H1 (cell line): ENCODE measurements at regions not wholly inside any gene's neighbourhood (a gene's known extent, or its start where the extent isn't known, plus 50 kb on each side); places are given as distances from the start of the nearest gene placed in this dataset.

ENCODE experiments used
- CTCF ChIA-PET: fragments of 300-600 bp; sonication (Branson Sonifier 250); formaldehyde crosslinking; loops from one replicate; lab custom pipeline; 2021; ENCODE audit not compliant: partially characterized antibody; lab: Charles Lee
- POLR2A ChIA-PET: fragments of 300-600 bp; sonication (Branson Sonifier 250); formaldehyde crosslinking; loops from one replicate; lab custom pipeline; 2021; ENCODE audit warnings: inconsistent platforms; ENCODE audit not compliant: partially characterized antibody; lab: Charles Lee
- DNase-seq, 2 experiments: peaks; one replicate each; pipeline versions ENCODE4 v3.0.0 to v3.0.0-alpha.2; 2010 to 2022; ENCODE audit warnings: low spot score in 2 of 2, low read depth in 1 of 2, mixed read lengths in 1 of 2
- FAIRE-seq: peaks from 2 replicates; lab custom pipeline; 2011; peaks lifted over from hg19 to GRCh38; lab: Jason Lieb, UNC
- H2AFZ ChIP-seq: 2 replicates; pipeline ENCODE4 v1.8.1; 2012; ENCODE audit warnings: low read length, inconsistent platforms
- H2AK5ac ChIP-seq: 2 replicates; pipeline ENCODE4 v1.6.1; 2013; ENCODE audit warnings: low read depth, low read length
- H2BK120ac ChIP-seq: replicated peaks from 2 replicates; pipeline ENCODE3; 2013; ENCODE audit warnings: low read depth, low read length, inconsistent platforms
- H2BK12ac ChIP-seq: 2 replicates; pipeline ENCODE4 v1.6.1; 2013; ENCODE audit warnings: low read depth, low read length
- H2BK15ac ChIP-seq: 2 replicates; pipeline ENCODE4 v1.6.1; 2013; ENCODE audit warnings: low read length
- H2BK20ac ChIP-seq: 2 replicates; pipeline ENCODE4 v1.6.1; 2013; ENCODE audit warnings: low read length
- H2BK5ac ChIP-seq: 2 replicates; pipeline ENCODE4 v1.6.1; 2013; ENCODE audit warnings: low read depth, low read length
- H3K14ac ChIP-seq: 2 replicates; pipeline ENCODE4 v1.6.1; 2013; ENCODE audit warnings: inconsistent platforms; ENCODE audit not compliant: insufficient read length
- H3K18ac ChIP-seq: 2 replicates; pipeline ENCODE4 v1.6.1; 2013; ENCODE audit warnings: low read length; ENCODE audit errors: extremely low read depth
- H3K23ac ChIP-seq: 2 replicates; pipeline ENCODE4 v1.6.1; 2013; ENCODE audit warnings: inconsistent platforms; ENCODE audit not compliant: insufficient read length
- H3K23me2 ChIP-seq: 2 replicates; pipeline ENCODE4 v1.6.1; 2013; ENCODE audit warnings: low read depth, low read length
- H3K27ac ChIP-seq: 2 replicates; pipeline ENCODE4 v1.6.1; 2011; ENCODE audit warnings: low read depth, low read length, inconsistent platforms
- H3K27me3 ChIP-seq, 4 experiments: replicated peaks in 1 of 4; 1 replicate in 1 of 4; 2 replicates in 3 of 4; pipeline versions ENCODE4 v1.6.1 to v1.8.1; 2011 to 2013; ENCODE audit warnings: low read length in 3 of 4, mild to moderate bottlenecking in 3 of 4, inconsistent platforms in 2 of 4, mixed read lengths in 2 of 4, moderate library complexity in 1 of 4; ENCODE audit not compliant: control insufficient read depth in 3 of 4, insufficient read depth in 3 of 4; ENCODE audit errors: extremely low read depth in 1 of 4
- H3K36me3 ChIP-seq, 4 experiments: 2 replicates each; pipeline versions ENCODE4 v1.6.1 to v1.8.1; 2011 to 2013; ENCODE audit warnings: mild to moderate bottlenecking in 4 of 4, low read length in 3 of 4, moderate library complexity in 2 of 4, control low read depth in 1 of 4, inconsistent platforms in 1 of 4; ENCODE audit not compliant: insufficient read depth in 4 of 4, control insufficient read depth in 2 of 4
- H3K4ac ChIP-seq: replicated peaks from 2 replicates; pipeline ENCODE3; 2013; ENCODE audit warnings: low read length, low read depth, mixed read lengths, inconsistent platforms; ENCODE audit not compliant: insufficient read length
- H3K4me1 ChIP-seq, 4 experiments: replicated peaks in 1 of 4; 1 replicate in 1 of 4; 2 replicates in 3 of 4; pipeline versions ENCODE4 v1.6.1 to v1.8.1; 2011 to 2013; ENCODE audit warnings: low read length in 3 of 4, inconsistent platforms in 2 of 4, mixed read lengths in 1 of 4; ENCODE audit not compliant: insufficient read depth in 4 of 4, control insufficient read depth in 3 of 4
- H3K4me2 ChIP-seq, 2 experiments: 2 replicates each; pipeline versions ENCODE4 v1.6.1 to v1.8.1; 2011 to 2013; ENCODE audit warnings: low read depth in 2 of 2, low read length in 2 of 2, control low read depth in 1 of 2, inconsistent platforms in 1 of 2, mild to moderate bottlenecking in 1 of 2; ENCODE audit not compliant: insufficient read depth in 1 of 2
- H3K4me3 ChIP-seq, 4 experiments: fragments of 200-600, 300-600 bp in 1 of 4; sonication (generic), shearing (Covaris generic), sonication (Bioruptor Twin) in 1 of 4; 2 replicates each; pipeline versions ENCODE4 v1.5.1 to v1.8.1; 2011 to 2016; ENCODE audit warnings: low read length in 4 of 4, low read depth in 3 of 4, control low read depth in 2 of 4, inconsistent platforms in 2 of 4, mild to moderate bottlenecking in 2 of 4, mixed read lengths in 1 of 4, moderate library complexity in 1 of 4; ENCODE audit not compliant: insufficient read depth in 2 of 4; ENCODE audit errors: extremely low read depth in 1 of 4
- H3K56ac ChIP-seq: replicated peaks from 2 replicates; pipeline ENCODE3; 2013; ENCODE audit warnings: low read depth, mild to moderate bottlenecking, mixed read lengths, low read length, inconsistent platforms; ENCODE audit not compliant: insufficient read length
- H3K79me1 ChIP-seq: 2 replicates; pipeline ENCODE4 v1.6.1; 2013; ENCODE audit warnings: low read depth, low read length, control low read depth
- H3K79me2 ChIP-seq, 2 experiments: 2 replicates each; pipeline versions ENCODE4 v1.6.1 to v1.8.1; 2012 to 2013; ENCODE audit warnings: low read length in 2 of 2, mild to moderate bottlenecking in 2 of 2, inconsistent platforms in 1 of 2; ENCODE audit not compliant: insufficient read depth in 2 of 2, control insufficient read depth in 1 of 2
- H3K9ac ChIP-seq, 4 experiments: replicated peaks in 1 of 4; 1 replicate in 1 of 4; 2 replicates in 3 of 4; pipeline versions ENCODE4 v1.6.1 to v1.8.1; 2011 to 2013; ENCODE audit warnings: low read depth in 3 of 4, low read length in 3 of 4, control low read depth in 2 of 4, mild to moderate bottlenecking in 2 of 4, moderate library complexity in 2 of 4, inconsistent platforms in 1 of 4; ENCODE audit errors: extremely low read depth in 1 of 4
- H3K9me3 ChIP-seq, 2 experiments: 2 replicates each; pipeline versions ENCODE4 v1.6.1 to v1.8.1; 2012 to 2013; ENCODE audit warnings: mild to moderate bottlenecking in 2 of 2, moderate library complexity in 2 of 2, control low read depth in 1 of 2, inconsistent platforms in 1 of 2, low read depth in 1 of 2, low read length in 1 of 2, mixed read lengths in 1 of 2; ENCODE audit not compliant: insufficient read depth in 2 of 2
- H4K20me1 ChIP-seq, 2 experiments: replicated peaks in 1 of 2; 2 replicates each; pipeline versions ENCODE3 to v1.8.1; 2011 to 2013; ENCODE audit warnings: inconsistent platforms in 2 of 2, low read length in 2 of 2, mild to moderate bottlenecking in 1 of 2; ENCODE audit not compliant: insufficient read depth in 2 of 2, control insufficient read depth in 1 of 2
- H4K5ac ChIP-seq: 2 replicates; pipeline ENCODE4 v1.6.1; 2013; ENCODE audit warnings: low read length, low read depth, mixed read lengths, inconsistent platforms; ENCODE audit not compliant: insufficient read length
- H4K8ac ChIP-seq: 2 replicates; pipeline ENCODE4 v1.8.0; 2013; ENCODE audit warnings: mild to moderate bottlenecking, moderate library complexity, low read length, inconsistent platforms; ENCODE audit not compliant: insufficient read depth; ENCODE audit errors: extremely low read depth
- H4K91ac ChIP-seq: replicated peaks from 2 replicates; pipeline ENCODE3; 2013; ENCODE audit warnings: low read length, mixed read lengths, inconsistent platforms; ENCODE audit not compliant: insufficient read length
- CEBPB ChIP-seq: IDR thresholded peaks from 2 replicates; pipeline ENCODE4 v1.6.1; 2012; ENCODE audit warnings: low read depth, low read length
- EZH2 ChIP-seq: fragments of 200-600 bp; sonication (generic); IDR thresholded peaks from 2 replicates; pipeline ENCODE4 v1.7.1; 2012; ENCODE audit warnings: low read depth, mild to moderate bottlenecking, moderate library complexity, low read length, inconsistent platforms; ENCODE audit not compliant: severe bottlenecking
- GTF2F1 ChIP-seq: IDR thresholded peaks from 2 replicates; pipeline ENCODE4 v1.6.1; 2012; ENCODE audit warnings: low read depth, low read length, improper control_type of control experiment, borderline replicate concordance
- HDAC6 ChIP-seq: IDR thresholded peaks from one replicate; pipeline ENCODE4 v1.7.1; 2012; ENCODE audit warnings: low read depth, mild to moderate bottlenecking, inconsistent platforms, low read length, moderate library complexity
- WGBS, 2 experiments: shearing (Covaris generic) in 1 of 2; methylation state at CpG; one replicate each; pipeline versions ENCODE4 v1.1.6 to v1.1.7; 2013 to 2015; ENCODE audit warnings: low lambda C conversion rate in 2 of 2, mixed read lengths in 2 of 2, inconsistent platforms in 1 of 2, low coverage in 1 of 2, missing lambda C conversion rate in 1 of 2; ENCODE audit not compliant: insufficient replicate concordance in 2 of 2, insufficient coverage in 1 of 2, insufficient read length in 1 of 2; ENCODE audit errors: extremely low coverage in 1 of 2, missing lambda C conversion rate in 1 of 2; 5-methylcytosine and 5-hydroxymethylcytosine counted together

GRCh38 chr12:94872671-94872970, 130.9 kb downstream of the NDUFA12 start:
- no peak overlapping the region for H4K91ac ChIP-seq
- no peak overlapping the region for H2BK12ac ChIP-seq
- H2AFZ ChIP-seq: peak overlapping the region; percentile 20; the same call in 1 of the 2 replicates
- no peak overlapping the region for H2BK5ac ChIP-seq
- peak overlapping the region; percentile 52 to 68 (median 59) for H3K4me3 ChIP-seq
- peaks cover 0 to 1% of the 10 kb centered on the region in 2 experiments for H4K20me1 ChIP-seq
- no peak overlapping the region for H3K56ac ChIP-seq
- H4K5ac ChIP-seq: no peak overlapping the region
- H3K27me3 ChIP-seq: peaks cover 13 to 46% (median 38%) of the 10 kb centered on the region in 4 experiments
- H2BK20ac ChIP-seq: no peak overlapping the region
- DNase-seq: no peak
- no peak overlapping the region for H3K27ac ChIP-seq
- TF ChIP-seq GTF2F1: no peak
- TF ChIP-seq CEBPB: no peak
- TF ChIP-seq HDAC6: no peak
- peak; percentile 50 for TF ChIP-seq EZH2
- TF ChIP-seq, all 59 proteins: peak for 1
- Histone ChIP-seq H3K9ac (no peak overlapping the region), H3K4me1 (peaks cover 0 to 4% (median 3%) of the 10 kb centered on the region in 4 experiments; a peak in 6 of 7 replicates), H2BK15ac (no peak overlapping the region), H4K8ac (no peak overlapping the region), H3K23me2 (peaks cover 13% of the 10 kb centered on the region; the same call in 1 of the 2 replicates), H3K36me3 (no peaks in the 10 kb centered on the region), H3K4me2 (peak overlapping the region; percentile 80 to 95), H3K79me1 (no peaks in the 10 kb centered on the region), H3K4ac (no peak overlapping the region), H3K79me2 (no peaks in the 10 kb centered on the region), H3K23ac (no peak overlapping the region), H3K18ac (no peak overlapping the region), H3K14ac (no peak overlapping the region), H2BK120ac (no peak overlapping the region), H2AK5ac (no peak overlapping the region), H3K9me3 (no peaks in the 10 kb centered on the region)
- 45% methylated on average over 8 of the region's 8 CpGs; no CpG with 5 or more reads in 1 of the 2 experiments for WGBS, 2 experiments
- FAIRE-seq: no peak
- ChIA-PET POLR2A (no interaction called here), CTCF (interaction anchor here (1.1 to 1.4 kb wide), 2 partner anchors 56 to 83 kb away, joined by 3 to 4 read pairs; no protein-coding TSS in a partner anchor)
